ENCODE measurements at regions not wholly inside any gene's neighbourhood (a gene's known extent, or its start where the extent isn't known, plus 50 kb on each side); places are given as distances from the start of the nearest gene placed in this dataset.

GRCh38 chr9:21567926-21568325 is 85.8 kb upstream of the IFNE start:
- Histone ChIP-seq H4K20me1 (ENCODE audit: control insufficient read depth, extremely low read depth, insufficient read depth, low read length) (no peaks in the 10 kb centered on the region), H3K4me3 (ENCODE audit: control insufficient read depth in 2 of 3, extremely low read depth in 1 of 3, insufficient read depth in 2 of 3, low read depth in 1 of 3, low read length in 3 of 3) (no peak overlapping the region), H2AFZ (ENCODE audit: control insufficient read depth, low read length) (no peak overlapping the region), H3K36me3 (ENCODE audit: control insufficient read depth in 2 of 2, extremely low read depth in 1 of 2, insufficient read depth in 2 of 2, low read length in 2 of 2) (no peaks in the 10 kb centered on the region), H3K79me2 (ENCODE audit: control insufficient read depth, insufficient read depth, low read length) (peaks cover 44% of the 10 kb centered on the region), H3K27ac (ENCODE audit: control insufficient read depth, insufficient read depth, low read length) (no peak overlapping the region), H3K27me3 (ENCODE audit: control insufficient read depth, extremely low read depth, insufficient read depth, low read length) (no peaks in the 10 kb centered on the region), H3K4me2 (ENCODE audit: control insufficient read depth, extremely low read depth, insufficient read depth, low read depth, low read length) (no peak overlapping the region), H3K9me1 (ENCODE audit: control insufficient read depth, extremely low read depth, insufficient read depth, low read length) (peaks cover 2% of the 10 kb centered on the region), H3K9me3 (ENCODE audit: control insufficient read depth, low read depth, low read length) (no peaks in the 10 kb centered on the region), H3K9ac (ENCODE audit: control insufficient read depth, extremely low read depth, insufficient read depth, low read length) (no peak overlapping the region), H3K4me1 (ENCODE audit: control insufficient read depth, extremely low read depth, insufficient read depth, low read length) (peaks cover 56% of the 10 kb centered on the region)
- FAIRE-seq = no peak
- TF ChIP-seq CTCF (optimal IDR thresholded peaks at IDR 0.05 in 1 of 3, IDR thresholded peaks at IDR 0.05 in 1 of 3, conservative IDR thresholded peaks at IDR 0.05 in 1 of 3; ENCODE audit: extremely low read depth in 1 of 3, insufficient read depth in 2 of 3, low read length in 3 of 3) (no peak), EZH2 (IDR thresholded peaks at IDR 0.05; ENCODE audit: low read length) (no peak)
- DNase-seq (ENCODE audit: low read depth, low spot score) = no peak
- dilution Hi-C loops (cut with MboI; ENCODE audit: extremely low pct_ligation_motif_present, low sequenced_read_pairs) = loop anchor here (25.0 kb wide), 1 partner anchor 219 kb away; no protein-coding TSS in a partner anchor

DNA sequence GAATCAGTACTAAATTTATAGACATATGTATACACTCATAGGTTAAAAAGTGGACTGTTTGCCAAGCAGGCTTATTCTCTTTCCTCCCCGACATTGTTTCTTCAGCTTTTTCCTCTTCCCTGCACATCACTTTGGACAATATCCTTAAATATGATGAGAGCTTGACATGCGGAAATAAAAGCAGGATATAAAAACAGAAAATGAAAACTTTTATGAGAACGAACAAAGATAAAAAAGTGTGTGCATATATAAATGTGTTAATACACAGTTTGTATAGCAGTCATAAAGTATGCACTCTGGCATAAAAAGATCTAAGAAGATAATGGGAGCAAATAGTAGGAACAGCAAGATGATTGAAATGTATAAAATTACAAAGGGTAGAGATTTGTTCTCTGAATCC is 86.4 kb upstream of the IFNE start:
- no peak overlapping the region for H3K9ac ChIP-seq (ENCODE audit: control insufficient read depth, extremely low read depth, insufficient read depth, low read length)
- H3K9me1 ChIP-seq (ENCODE audit: control insufficient read depth, extremely low read depth, insufficient read depth, low read length) = peaks cover 2% of the 10 kb centered on the region
- no peak overlapping the region for H3K4me3 ChIP-seq (ENCODE audit: control insufficient read depth in 2 of 3, extremely low read depth in 1 of 3, insufficient read depth in 2 of 3, low read depth in 1 of 3, low read length in 3 of 3)
- no peaks in the 10 kb centered on the region for H3K27me3 ChIP-seq (ENCODE audit: control insufficient read depth, extremely low read depth, insufficient read depth, low read length)
- dilution Hi-C loops (cut with MboI; ENCODE audit: extremely low pct_ligation_motif_present, low sequenced_read_pairs) = loop anchor here (25.0 kb wide), 1 partner anchor 219 kb away; no protein-coding TSS in a partner anchor
- FAIRE-seq = no peak
- H3K4me1 ChIP-seq (ENCODE audit: control insufficient read depth, extremely low read depth, insufficient read depth, low read length) = peaks cover 53% of the 10 kb centered on the region
- TF ChIP-seq CTCF (optimal IDR thresholded peaks at IDR 0.05 in 1 of 3, IDR thresholded peaks at IDR 0.05 in 1 of 3, conservative IDR thresholded peaks at IDR 0.05 in 1 of 3; ENCODE audit: extremely low read depth in 1 of 3, insufficient read depth in 2 of 3, low read length in 3 of 3) (no peak), EZH2 (IDR thresholded peaks at IDR 0.05; ENCODE audit: low read length) (no peak)
- H3K9me3 ChIP-seq (ENCODE audit: control insufficient read depth, low read depth, low read length) = no peaks in the 10 kb centered on the region
- H3K4me2 ChIP-seq (ENCODE audit: control insufficient read depth, extremely low read depth, insufficient read depth, low read depth, low read length) = no peak overlapping the region
- no peak for DNase-seq (ENCODE audit: low read depth, low spot score)
- H2AFZ ChIP-seq (ENCODE audit: control insufficient read depth, low read length) = no peak overlapping the region
- H3K36me3 ChIP-seq (ENCODE audit: control insufficient read depth in 2 of 2, extremely low read depth in 1 of 2, insufficient read depth in 2 of 2, low read length in 2 of 2) = no peaks in the 10 kb centered on the region
- H4K20me1 ChIP-seq (ENCODE audit: control insufficient read depth, extremely low read depth, insufficient read depth, low read length) = no peaks in the 10 kb centered on the region
- no peak overlapping the region for H3K27ac ChIP-seq (ENCODE audit: control insufficient read depth, insufficient read depth, low read length)
- H3K79me2 ChIP-seq (ENCODE audit: control insufficient read depth, insufficient read depth, low read length) = peaks cover 42% of the 10 kb centered on the region
